ENCODE measurements at regions not wholly inside any gene's neighbourhood (a gene's known extent, or its start where the extent isn't known, plus 50 kb on each side); places are given as distances from the start of the nearest gene placed in this dataset.

DNA sequence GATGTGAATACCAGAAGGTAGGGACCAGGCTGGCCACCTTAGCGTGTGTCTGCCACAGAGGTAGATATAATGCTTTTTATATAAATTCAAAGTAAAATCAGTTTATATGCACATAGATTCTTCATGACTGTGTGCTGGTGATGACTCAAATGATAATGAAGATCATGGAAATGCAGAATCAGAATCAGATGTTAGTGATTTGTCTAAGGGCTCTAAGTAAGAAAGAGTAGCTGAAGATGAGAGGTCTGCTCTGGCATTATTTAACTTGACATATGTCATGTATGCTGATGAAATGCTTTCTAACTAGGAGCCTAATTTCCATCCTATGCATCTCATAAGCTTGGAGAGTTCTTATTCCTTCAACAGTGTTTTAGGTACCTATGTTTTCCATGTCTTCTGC is 50.3 kb upstream of the DPH6 start:
- no peak for DNase-seq (ENCODE audit: low spot score)

DNA sequence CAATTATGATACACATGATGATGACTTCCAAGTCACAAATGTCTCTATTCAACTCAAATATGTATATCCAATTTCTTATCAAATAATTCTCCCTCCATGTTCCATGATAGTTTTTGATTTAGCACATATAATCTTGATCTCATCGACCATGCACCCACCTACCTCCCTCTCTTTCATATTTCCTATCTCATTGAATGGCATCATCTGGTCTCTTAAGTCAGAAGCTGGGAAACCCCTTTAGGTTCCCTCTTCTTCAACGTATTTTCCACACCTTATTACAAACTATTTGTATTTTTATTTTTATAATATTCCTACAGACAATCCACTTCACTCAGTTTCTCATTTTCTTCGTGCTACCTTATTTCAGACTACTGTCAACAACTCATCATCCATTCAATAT is 56.9 kb upstream of the DPH6 start:
- no peak for DNase-seq (ENCODE audit: low spot score)

DNA sequence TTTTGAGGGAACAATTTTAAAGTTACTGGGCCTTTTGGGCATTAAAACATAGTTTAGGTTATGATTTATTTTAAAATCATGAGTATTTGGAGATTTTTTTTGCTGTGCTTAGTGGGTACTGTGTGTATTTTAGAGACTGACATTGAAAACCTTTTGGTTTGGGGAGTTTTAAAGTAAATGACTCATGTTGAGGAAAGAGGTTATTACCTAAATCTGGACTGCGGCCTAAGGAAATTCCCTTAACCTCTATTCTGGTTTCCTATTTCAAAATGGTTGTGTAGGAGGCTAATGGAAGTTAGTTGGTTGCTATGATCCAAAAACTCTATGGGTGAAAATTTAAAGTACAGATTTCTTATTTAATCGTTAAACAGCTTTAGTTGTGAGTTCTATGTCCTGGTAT is 57.3 kb upstream of the DPH6 start:
- DNase-seq (ENCODE audit: low spot score) = peak; percentile 9

DNA sequence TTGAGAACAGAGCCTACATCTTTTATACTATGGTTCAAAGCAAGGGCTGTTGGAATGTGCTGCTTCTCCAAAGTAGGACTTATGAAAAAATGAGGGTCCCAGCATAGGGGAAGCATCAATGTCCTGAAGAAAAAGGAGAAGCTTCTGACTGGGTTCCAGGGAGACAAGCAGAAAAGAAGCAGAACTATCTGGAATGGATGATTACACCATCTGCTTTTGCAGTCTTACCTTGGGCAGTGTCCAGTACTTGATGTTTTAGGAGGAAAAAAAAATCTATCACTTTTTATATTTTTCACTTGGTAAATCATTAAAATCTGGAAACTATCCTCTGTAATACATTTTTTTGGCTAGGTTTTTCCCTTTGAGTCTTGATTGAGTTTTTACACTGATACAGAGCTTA is 57.9 kb upstream of the DPH6 start:
- no peak for DNase-seq (ENCODE audit: low spot score)

DNA sequence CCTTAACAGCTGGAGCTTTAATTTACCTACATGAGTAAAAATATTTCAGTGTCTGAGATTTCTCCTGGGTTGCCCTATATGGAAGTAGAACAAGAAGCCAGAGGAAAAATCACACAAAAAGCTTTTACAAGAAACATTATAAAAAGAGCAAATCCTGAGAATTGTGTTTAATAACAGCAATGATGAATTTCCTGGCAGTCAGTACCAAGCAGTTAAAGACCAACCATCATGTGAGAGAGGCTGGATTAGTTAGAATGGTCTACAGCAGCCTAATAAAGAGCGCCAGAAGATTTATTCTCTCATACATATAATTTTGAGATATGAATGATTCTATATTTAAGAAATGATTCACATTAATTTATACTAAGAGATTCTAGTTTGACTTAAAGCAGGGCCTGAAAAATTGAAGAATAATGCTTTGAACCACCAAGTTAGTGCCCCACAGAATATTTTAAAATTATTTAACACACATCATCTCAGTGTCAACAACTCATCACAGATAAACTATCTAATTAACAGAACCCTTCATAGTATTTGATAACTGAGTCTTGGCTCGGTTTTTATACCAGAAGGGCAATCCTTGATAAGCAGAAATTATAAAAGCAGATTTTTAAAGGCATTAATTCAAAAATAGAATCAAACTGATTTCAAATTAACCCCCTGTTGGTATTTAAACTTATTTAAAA is 59.9 kb upstream of the DPH6 start:
- DNase-seq (ENCODE audit: low spot score) = no peak

DNA sequence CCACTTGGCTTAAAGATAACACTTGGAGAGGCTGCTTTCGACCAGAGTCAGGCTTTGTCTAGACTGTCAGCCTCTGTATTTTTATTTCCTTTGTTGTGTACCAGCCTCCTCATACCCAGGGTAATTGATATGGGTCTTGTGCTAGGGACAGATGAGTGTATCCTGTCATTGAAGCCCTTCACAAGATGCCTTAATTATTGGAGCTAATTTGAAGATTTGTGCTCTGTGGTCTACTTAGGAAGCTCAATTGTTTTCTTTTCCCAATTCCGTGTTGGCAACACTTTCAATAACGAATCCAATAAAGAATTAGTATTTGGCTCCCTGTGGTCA is 60.5 kb upstream of the DPH6 start:
- DNase-seq (ENCODE audit: low spot score) = no peak

DNA sequence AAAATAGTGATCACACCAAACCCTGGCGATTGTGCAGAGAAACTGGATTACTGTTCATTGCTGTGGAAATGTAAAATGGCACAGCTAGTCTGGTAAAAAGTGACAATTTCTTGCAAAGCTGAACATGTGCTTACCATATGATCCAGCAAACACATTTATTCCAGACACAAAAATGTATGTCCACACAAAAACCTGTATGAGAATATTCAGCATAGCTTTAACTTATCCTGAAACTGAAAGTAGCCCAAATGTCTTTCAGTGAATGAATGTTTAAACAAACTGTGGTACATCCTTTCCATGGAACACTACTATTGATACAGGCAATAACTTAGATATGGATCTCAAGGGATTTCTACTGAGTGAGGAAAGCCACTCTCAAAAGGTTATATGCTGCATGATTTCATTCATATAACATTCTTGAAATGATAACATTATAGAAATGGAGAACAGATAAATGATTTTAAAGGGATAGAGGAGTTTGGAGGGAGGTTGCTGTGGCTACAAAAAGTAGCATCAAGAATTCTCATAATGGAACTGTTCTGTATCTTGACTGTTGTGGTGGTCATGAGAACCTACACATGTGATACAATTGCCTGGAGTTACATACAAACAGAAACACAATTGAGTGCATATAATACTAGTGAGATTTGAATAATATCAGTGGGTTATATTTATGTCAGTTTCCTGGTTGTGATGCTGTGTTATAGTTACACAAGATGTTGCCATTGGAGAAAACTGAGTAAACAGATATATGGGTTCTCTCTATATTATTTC is 70.7 kb upstream of the DPH6 start:
- no peak for DNase-seq (ENCODE audit: low spot score)

DNA sequence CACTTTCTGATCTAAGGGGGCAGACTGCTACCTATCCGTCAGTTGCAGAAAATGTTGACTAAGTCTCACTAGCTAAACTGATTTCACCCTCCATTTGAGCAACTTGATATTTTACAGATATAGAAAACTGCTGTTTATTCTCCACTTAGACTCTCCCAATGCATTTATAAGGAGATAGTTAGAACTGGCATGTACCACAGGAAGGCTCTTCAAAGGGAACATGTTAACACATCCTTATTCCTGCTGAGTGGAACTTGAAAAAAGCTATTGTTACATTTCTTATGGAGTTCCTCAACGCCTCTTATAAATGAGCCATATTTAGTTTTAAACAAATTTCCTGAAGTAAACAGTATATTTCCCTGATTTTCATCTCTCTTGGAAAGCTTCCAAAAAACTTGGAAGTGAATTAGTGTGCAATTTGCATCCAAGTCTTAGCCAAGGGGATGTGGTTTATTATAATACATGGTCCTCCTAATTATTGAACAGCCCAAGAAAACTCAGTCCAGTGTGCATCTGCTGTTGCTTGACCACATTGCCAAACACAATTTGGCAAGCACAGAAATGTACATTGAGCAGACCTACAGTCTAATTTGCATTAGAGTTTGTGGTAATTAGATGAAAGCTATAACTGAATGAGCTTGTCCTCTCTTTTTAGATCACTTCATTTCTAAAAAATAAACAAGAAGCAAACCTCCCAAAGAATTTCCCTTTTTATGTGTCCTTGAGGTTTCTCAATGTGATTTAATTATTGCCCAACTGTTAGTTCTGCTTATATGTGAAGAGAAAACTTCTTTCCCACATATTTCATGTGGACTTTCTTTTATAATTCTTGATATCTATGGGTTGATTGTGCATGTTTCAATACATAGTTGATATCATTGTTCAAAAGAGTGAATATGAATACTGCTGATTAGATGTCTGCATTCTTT is 72.6 kb upstream of the DPH6 start:
- DNase-seq (ENCODE audit: low spot score) = no peak

DNA sequence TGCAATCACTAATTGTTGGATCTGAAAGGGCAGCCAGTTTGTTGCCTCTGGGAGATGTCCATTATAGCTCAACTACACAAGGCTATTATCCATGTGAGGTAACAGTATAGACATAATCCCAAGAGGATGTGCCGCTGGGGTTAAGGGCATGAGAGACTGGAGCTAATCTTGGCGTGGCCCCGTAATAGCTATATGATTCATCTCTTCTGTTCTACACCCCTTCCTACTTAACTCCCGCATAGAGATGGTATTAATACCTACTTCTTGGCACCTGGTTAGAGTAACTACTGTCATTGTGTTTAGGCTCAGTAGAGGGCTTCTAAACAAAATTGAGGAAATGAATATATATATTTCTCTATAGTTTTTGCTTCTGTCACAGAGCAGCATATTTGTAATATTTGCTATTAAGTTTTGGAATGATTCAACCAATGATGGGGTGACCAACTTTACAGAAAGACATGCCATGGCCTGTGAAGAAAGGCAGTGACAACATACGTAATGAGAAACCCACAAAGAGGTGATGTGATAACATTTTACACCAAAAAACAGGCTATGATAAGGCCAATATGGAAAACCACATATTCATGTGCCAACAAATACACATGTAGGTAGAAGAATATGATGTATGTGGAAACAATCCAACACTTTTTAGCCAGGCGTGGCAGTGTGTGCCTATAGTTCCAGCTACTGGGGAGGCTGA is 76.8 kb upstream of the DPH6 start:
- no peak for DNase-seq (ENCODE audit: low spot score)

DNA sequence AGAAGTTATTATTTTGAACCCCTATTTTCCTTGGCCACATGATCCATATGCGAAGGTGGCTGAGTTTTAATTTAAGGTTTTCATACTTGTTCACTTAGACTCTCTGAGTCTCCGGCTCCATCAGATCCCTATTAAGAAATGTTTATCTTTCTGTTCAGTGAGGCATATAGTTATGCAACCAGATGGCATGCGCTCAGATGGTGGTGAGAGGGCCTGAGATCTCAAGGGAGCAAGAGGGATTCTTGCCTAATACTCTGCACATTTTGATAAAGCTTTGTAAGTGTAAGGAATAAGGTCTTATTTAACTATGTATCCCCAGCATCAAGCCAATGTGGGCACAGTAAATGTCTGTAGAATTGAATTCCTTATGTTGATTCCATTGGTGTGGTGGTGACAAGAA is 78.9 kb upstream of the DPH6 start:
- peak; percentile 39 for DNase-seq (ENCODE audit: low spot score)

DNA sequence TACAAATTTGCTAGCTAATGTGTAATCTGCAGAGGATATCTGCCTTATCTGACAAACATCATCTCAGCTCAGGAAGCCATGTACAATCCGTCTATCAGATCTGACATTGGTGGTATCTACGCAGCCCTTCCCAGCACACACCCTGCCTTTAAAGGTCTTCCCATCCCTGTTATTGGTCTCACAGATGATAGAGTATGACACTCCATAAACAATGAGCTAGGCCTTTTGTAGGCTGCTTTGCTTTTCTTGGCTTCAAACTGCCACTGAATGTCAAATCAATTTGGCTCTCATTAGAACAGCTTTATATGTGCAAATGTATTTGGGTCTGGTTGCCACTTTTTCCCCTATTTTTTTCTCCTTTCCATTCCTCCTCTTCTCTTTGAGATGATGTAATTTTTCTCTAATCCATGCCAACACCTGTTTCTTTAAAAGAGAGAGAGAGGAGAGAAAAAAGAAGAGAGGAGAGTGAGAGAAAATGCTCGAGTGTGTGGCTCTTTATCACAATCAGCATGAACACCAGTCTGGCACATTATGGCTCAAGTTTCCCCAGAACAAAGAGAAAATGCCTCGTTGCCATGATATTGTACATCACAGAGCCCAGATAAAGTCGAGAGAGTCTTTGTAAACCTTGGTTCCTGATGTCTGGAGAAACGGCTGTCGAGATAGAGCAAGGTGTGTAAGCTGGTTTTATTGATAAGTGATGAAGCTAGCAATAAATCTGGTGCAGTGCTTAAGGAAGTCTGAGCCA is 80.8 kb upstream of the DPH6 start:
- DNase-seq (ENCODE audit: low spot score) = no peak

DNA sequence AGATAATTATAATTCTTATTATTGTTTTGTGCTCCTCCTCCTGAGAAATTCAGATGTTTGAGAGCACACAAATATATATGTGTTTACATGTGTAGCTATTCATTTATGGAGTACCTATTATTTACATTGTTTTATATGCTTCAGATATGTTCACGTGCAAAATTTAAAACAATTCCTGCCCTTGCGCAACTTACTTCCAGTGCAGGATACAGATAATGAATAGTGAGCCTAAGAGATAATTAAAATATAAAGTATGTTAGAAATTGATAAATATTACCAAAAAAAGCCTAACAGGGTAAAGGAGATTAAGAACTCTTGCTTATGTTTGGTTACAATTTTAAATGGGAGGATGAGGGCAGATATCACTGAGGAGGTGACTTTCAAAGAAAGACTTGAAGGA is 81.7 kb upstream of the DPH6 start:
- DNase-seq (ENCODE audit: low spot score) = no peak

DNA sequence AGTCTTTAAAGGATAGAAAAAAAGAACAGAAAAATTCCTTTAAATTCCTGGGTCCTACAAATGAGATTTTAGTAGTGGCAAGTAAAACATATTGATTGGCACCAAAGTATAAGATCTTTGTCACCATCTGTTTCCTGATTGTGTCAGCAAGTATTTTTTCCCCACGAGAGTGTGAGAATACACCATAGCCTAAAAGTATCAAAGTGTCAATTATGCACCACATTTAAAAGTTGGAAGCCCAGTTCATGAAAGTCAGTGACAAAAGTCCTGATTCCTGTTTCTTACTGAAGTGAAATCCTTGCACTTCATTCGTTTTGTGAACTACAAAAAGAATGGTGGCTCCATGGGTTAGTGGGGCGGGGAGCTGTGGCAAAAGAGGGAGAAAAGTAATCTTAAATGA is 83.8 kb upstream of the DPH6 start:
- no peak for DNase-seq (ENCODE audit: low spot score)

DNA sequence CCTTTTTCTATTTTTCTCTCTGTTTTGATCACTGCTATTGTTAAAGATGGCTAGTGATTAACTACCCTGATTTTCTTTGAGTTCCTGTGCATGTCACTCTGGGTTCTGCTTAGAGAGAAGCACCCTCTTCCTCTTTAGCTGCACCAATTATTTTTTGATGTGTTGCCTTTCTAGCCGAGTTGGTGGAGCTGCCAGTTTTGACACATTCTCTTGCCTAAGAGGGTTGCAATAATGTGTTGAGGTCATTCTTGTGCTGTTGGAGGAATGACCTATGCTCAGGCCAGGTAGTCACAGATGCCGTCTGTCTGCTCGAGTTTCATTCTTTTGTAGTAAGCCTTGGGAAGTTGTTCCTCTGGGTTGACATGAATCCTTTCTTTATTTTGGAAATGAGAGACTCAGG is 84.6 kb upstream of the DPH6 start:
- peak; percentile 47 for DNase-seq (ENCODE audit: low spot score)

DNA sequence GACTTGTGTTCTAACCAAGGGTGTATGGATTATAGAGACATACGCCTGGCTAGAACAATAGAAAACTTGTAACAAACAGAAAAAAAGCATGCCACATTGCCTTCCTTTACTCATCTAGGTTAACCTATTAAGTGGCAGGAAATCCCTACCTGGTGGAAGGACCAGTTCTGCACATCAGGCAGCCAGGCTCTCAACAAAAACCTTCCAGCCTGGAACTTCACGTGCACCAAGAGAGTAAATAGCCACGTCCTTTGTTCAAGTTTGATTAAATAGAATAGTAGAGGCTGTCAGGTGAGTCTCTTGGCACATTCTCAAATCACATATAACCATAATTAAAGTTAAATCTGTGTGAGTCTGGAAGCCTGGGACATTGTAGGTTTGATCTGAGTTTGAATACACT is 85.0 kb upstream of the DPH6 start:
- no peak for DNase-seq (ENCODE audit: low spot score)

DNA sequence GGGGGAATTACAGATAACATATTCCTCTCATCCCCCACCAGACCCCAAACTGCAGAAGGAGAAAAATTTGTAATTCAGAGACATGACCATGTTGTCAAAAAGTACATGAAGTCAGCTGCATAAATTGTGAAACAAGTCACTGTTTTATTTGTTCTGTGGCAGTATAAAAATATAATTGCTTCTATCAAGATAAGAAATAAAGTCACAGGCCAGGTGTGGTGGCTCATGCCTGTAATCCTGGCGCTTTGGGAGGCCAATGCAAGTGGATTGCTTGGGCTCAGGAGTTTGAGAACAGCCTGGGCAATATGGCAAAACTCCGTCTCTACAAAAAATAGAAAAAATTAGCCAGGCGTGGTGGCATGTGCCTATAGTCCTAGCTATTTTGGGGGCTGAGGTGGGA is 87.7 kb upstream of the DPH6 start:
- no peak for DNase-seq (ENCODE audit: low spot score)

DNA sequence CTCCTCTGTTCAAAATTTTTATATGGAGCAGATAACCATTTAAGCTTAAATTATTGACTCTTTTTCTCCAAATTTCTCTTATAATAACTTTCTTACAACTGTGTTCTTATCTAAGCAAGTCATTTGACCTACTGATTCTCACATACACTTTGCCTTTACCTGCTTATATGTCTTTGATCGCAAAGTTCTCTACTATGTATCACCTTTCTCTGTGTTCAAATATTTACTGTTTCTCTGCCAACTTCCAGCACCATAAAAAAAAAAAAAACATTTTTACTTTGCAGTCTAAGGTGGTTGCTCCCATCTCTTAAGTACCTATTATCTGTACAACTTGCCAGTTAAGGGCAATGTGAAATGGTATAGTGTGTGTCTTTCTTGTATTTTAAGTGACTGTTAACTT is 100.8 kb upstream of the DPH6 start:
- no peak for DNase-seq (ENCODE audit: low spot score)

DNA sequence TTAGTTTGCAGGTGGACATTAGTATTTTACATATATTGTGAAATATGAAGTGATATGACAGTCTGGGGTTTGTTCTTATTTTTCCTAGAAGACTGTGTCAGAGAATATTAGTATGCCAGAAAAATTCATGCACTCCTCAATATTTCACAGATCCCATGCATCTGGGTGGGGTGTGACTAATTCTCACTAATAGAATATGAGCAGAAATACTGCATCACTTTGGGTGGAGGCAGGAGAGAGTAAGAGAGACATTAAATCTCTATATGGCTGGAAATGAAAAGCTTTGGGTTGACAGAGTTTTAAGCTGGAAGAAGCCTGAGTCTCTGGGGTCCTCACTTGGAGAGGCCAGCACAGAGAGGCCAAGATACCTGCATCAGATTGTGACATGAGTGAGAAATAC is 101.3 kb upstream of the DPH6 start:
- DNase-seq (ENCODE audit: low spot score) = no peak

DNA sequence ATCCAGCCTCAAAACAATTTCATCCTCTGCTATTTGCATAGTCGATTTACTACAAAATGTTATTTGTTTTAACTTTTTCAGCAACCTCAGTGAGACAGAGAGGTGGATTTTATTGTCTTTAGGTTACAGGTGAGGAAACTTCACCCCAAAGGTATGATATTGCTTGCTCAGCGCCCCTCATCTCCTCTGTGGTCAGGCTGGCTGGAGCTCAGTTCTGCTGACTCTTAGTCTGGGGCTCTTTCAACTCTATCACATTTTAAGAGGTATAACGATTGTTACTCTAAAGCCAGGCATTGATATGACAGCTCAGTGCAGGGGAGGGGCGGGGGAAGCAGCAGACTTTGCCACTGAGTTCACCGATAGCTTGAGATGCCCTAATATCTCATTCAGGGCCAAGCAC is 103.0 kb upstream of the DPH6 start:
- DNase-seq (ENCODE audit: low spot score) = no peak

DNA sequence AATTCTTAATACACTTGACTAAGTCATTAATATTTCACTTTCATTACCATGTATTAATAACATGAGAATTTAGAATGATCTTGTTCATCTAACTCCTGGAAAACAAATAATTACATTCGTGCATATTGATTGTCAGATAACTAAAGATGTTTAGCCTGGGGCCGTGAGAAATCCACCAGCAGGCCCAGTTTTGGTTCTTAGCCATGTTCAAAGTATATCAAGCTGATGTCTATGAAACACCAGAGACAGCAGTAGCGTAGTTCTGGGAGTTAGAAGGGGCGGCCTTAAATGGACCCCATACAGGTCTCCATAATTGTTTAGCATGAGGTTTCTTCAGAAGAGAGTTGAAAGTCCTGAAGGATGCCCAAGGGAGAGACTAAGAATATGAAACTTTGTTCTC is 103.6 kb upstream of the DPH6 start:
- no peak for DNase-seq (ENCODE audit: low spot score)

DNA sequence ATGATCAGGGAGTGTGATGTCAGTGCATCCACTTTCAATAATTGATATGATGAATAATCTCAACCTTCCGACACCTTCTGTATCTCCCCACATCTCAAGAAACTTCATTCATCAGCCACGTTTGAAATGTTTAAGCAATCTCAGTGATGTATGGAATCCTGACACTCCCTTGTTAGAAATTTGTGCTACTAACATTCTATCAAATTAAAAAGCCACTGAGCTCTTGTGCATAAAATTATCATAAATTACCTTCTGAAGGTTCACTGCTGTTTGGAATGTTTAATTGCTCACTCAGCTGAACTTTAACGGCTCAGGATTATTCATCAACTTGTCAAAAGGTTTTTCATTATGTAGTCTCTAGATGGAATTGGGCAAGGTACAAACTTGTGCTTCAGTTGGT is 108.4 kb upstream of the DPH6 start:
- DNase-seq (ENCODE audit: low spot score) = peak; percentile 60
